Fibroblast of skin of right quadriceps (primary cell): ENCODE measurements at regions not wholly inside any gene's neighbourhood (a gene's known extent, or its start where the extent isn't known, plus 50 kb on each side); places are given as distances from the start of the nearest gene placed in this dataset.
A peak's percentile ranks its signal among the peaks of the same experiment; 100 is the strongest.

Source experiments
- DNase-seq: peaks from one replicate; pipeline ENCODE4 v3.0.0-alpha.2; 2013

DNA sequence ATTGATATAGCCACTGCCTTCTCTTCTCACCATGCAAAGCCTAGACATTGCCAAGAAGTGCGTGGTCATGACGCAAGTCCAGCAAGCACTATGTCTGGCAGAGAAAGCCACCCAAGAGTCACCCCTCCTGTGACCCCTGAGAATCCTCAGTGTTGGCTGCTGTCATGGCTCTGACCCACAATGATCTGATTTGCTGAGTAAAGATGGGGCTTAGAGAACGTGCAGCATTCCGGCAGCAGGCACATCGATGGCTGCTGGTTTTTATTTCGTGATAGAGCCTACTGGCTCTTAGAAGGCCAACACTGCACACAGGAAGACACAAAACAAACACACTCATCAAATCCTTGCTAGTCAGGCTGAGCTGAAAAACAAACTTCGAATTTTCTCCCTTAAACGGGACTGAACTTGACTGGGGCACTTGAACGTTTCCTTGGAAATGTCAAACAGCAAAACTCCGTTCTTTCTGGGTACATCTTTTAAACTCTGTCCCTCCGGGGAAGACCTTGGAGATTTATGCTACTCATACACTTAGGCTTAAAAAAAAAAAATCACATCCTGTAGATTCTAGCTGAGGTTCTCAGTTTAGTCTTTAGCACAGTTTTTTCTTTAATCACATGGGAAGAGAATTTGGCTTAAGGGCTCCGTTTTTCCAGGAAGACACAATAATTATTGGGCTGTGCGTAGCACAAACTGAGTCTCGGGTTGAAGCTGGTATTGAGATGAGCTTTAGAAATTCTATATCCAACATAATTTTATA, 88.2 kb upstream of the BASP1 start:
- DNase-seq: no peak

GRCh38 chr5:17130302-17130701, 87.1 kb upstream of the BASP1 start:
- DNase-seq: peak; percentile 54

- peak; percentile 50 for DNase-seq
These were observed 84.9 kb upstream of the BASP1 start for GRCh38 chr5:17132444-17133083.

DNA sequence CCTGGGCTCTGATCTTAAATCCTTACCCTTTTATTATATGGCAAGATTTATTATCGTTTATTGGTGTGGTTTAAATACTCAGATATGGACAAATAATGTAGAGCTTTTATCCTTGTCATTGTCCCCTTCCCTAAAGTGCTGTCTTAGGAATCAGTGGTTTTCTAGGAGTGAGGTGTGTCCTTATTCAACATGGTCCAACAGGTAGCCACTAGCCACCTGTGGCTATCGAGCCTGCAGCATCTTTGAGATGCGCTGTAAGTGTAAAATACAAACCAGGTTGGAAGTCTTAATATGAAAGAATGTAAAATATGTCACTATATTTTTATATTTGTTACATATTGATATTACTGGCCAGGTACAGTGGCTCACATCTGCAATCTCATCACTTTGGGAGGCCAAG, 82.4 kb upstream of the BASP1 start:
- DNase-seq: no peak

- DNase-seq: no peak
These were observed 74.1 kb upstream of the BASP1 start for GRCh38 chr5:17143335-17143734.

DNA sequence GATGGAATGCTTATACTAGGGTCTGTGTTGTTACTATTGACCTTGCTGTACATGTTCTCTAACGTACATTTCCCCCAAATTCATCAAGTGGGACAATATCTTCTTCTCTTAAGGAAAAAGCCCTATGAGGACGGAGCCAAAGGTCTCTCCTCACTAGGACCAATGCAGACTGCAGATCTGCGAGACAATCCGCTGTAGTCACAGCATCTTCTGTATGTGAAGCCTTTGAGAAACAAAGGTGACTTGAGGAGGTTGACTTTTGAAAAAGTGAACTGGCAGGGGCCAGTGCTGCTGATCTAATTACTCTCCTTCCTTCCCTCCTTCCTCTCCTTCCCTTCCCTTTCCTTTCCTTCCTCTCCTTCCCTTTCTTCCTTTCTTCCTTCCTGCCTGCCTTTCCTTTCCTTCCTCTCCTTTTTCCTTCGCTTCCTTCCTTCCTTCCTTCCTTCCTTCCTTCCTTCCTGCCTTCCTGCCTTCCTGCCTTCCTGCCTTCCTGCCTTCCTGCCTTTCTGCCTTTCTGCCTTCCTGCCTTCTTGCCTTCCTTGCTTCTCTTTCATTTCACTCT, 71.1 kb upstream of the BASP1 start:
- no peak for DNase-seq

GRCh38 chr5:17147170-17147569, 70.3 kb upstream of the BASP1 start:
- DNase-seq: no peak

DNA sequence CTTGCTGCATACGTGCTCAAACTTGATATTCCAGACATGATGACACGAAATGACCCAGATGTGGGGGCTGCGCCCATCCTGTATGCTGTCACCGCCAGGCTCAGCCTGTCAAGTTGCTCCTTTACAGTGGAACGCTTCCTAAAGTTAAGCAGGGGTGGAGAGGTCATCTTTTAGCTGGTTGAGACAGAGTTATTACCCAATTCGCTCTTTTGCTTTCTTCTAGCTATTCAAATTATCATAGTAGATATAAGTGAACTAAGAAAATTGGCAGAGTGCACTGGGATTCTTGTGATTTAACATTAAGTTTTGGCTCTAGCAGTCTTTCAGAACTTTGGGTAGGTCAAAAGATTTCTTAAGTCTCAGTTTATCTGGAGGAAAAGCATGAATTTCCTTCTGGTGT, 69.8 kb upstream of the BASP1 start:
- DNase-seq: no peak

DNA sequence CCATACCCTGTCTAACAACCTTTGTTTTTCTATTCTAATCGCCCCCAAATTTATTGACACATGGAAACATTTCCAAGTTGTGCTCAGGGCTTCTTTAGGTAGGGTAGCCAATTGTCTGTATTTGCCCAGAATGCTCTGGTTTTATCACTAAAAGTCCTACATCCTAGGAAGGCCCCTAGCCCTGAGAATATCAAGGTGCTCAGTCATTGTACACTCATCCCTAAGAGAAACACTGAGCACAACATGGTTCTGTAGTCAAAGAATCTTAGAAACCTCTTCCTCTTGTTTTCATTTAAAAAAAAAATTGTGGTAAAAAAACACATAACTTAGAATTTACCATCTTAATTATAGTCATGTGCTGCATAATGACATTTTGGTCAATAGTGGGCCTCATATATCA, 69.0 kb upstream of the BASP1 start:
- no peak for DNase-seq

DNA sequence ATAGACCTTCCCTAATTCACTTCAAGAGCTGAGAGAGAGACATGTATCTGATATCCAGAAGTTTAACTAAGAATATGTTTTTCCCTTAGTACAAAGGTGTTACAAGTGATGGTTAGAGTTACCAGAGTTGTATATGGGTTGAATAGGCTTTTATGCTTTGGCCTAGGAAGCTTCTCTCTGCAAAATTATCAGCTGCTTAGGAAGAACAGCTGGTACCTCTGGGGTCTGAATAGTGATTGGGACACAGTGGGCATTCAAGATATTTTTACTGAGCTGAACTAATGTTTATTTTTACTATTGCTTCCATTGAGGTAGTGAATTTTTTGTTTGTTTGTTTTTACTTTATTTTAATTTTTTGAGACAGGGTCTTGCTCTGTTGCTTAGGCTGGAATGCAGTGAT, 67.6 kb upstream of the BASP1 start:
- DNase-seq: no peak

- no peak for DNase-seq
These were observed 66.9 kb upstream of the BASP1 start for GRCh38 chr5:17150531-17150930.

DNA sequence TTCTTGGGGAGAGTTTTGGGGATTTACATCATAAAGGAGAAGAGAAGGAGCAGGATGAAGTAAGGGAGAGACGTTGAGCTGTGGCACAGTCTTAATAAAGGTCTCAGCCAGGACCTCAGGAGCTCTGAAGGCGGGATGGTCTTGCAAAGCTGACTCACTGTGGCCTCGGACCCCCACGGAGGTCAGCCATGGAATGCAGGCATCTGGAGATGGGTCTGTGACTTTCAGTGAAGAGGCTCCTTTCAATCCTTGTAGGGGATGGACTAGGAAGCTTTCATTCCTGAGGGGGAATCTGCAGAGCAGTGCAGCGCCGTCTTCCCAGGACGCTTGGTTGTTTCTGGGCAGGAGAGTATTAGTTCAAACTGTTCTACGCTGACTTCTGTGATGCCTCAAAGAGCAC, 65.7 kb upstream of the BASP1 start:
- DNase-seq: peak; percentile 31

DNA sequence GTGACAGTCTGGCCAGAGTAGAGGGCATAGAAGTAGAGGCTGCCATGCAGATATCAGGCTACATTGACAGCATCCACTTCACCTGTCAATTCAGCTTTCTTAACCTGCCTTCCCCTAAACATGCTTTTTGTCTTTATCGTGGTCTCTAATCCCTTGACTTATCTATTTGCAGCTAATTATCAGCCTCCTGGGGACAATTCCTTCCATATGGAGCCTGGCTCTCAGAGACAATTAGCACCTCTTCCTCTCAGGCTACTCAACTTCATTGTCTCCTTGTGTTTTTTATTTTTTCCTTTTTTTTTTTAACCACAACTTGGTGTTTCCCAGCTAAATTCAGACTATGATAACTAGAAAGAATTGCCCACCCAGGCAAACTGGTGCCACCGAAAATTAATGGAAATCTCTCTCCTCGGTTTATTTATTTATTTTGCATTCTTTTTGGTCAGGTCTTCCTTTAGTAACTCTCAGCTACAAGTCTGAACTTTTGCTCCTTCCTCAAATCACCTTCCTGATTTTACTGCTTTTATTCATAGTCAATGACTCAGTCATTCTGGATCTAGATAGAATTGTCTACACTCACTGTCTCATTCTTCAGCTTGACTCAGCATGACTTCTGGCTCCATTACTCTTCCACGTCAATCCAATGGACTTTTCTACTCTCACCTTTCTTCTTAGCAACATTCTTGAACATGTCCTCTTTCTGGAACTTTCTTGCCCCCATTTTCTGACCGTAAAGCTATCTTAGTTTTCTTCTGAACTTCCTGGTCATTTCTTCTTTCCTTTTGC, 63.0 kb upstream of the BASP1 start:
- DNase-seq: peak; percentile 86

GRCh38 chr5:17156463-17156862, 61.0 kb upstream of the BASP1 start:
- DNase-seq: peak; percentile 68

GRCh38 chr5:17157294-17157693, 60.1 kb upstream of the BASP1 start:
- peak; percentile 82 for DNase-seq

DNA sequence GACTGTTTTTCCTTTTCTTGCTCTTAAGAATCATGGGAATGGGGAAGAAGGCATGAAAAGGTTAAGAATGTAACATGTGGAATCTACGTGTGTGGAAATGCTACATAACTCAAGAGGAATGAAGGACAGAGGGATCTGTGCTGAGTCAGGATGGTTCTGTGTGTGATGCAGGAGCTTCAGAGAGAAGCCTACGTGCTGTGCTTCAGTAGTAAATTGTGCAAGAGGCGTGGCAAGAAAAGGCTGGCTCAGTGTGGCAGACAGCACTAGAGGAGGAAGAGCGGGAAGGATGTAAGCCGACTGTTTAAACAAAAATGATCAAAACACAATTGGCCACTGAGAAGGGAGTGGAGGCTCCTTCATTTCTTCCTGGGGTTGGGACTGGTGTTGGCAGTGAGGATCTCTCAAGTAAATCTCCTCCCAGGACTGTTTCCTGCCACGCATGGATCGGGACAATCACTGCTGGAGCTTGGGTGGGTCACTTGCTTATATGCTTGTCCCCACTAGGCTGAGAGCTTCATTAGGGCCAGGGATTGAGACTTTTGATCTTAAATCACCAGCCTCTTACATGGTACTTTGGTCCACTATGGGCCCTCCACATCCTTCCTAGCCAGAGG, 59.4 kb upstream of the BASP1 start:
- peak; percentile 99 for DNase-seq

DNA sequence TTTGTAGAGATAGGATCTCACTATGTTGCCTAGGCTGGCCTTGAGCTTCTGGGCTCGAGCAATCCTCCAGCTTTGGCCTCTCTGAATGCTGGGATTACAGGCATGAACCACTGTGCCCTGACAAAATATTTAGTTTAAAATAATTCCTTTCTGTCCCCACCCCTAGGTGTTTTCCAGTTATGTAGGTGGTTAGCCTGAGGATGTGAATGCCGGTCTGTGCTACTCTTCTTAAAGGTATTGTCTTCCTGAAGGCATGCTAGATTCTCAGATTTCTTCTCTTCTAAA, 56.7 kb upstream of the BASP1 start:
- DNase-seq: no peak

DNA sequence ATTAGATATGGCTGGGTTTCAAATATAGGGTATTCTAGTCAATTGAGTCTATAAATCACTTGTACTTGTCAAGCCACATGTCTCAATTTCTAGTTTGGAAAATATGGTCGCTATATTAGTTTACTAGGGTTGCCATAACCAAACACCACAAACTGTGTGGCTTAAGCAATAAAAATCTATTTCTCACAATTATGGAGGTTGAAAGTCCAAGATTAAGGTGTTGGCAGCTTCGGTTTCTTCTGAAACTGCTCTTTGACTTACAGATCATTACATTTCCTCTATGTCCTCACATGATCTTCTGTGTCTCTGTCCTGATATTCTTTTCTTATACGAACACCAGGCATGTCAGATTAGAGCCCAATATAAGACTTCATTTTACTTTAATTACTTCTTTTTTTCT, 55.8 kb upstream of the BASP1 start:
- DNase-seq: no peak

- DNase-seq: no peak
These were observed 54.2 kb upstream of the BASP1 start for GRCh38 chr5:17163221-17163620.

DNA sequence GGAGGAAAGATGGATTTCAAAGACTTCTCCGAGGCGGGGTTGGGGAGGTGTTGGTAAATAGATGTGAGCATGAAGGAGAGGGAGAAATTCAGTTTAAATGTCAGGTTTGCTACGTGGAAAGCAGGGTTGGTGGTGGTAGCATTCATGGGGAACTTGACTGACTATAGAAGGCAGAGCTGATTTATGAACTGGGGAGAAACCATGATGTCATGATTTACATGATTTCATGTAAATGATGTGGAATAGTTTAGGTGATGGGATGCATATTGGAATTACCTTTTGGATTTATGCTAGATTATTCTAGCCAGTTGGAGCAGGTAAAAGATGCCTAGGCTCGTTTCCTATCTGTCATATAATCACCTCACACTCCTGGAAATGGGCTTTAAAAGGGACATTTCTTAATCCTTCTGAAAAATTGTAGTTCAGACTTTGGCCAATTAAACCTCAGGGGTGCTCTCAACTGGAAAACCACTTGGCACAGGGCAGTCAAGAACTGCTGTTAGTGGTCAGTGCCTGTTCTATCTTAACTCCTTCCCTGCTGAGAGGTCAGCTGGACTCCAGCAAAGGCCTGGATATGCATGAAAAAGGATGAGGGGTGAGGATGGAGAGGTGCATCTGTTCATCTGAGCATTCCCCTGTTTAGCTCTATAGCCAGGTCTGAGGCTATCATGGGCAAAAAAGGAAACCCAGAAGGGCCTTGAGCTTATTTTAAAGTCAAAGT, 50.1 kb upstream of the BASP1 start:
- DNase-seq: no peak
